GM10266 (cell line): ENCODE measurements at regions not wholly inside any gene's neighbourhood (a gene's known extent, or its start where the extent isn't known, plus 50 kb on each side); places are given as distances from the start of the nearest gene placed in this dataset.

Experiments used
- DNase-seq: peaks from one replicate; pipeline ENCODE4 v3.0.0; 2012; ENCODE audit errors: extremely low spot score
- CTCF ChIP-seq: IDR thresholded peaks from 2 replicates; pipeline ENCODE4 v1.5.1; 2012; ENCODE audit warnings: mild to moderate bottlenecking, low read depth; ENCODE audit not compliant: control insufficient read depth, insufficient read depth; ENCODE audit errors: missing control alignments

- DNase-seq: no peak
- TF ChIP-seq CTCF: no peak
Measured at GRCh38 chr2:66069937-66070720, 364.8 kb upstream of the MEIS1 start.

GRCh38 chr2:66066032-66066431 is 368.9 kb upstream of the MEIS1 start:
- no peak for TF ChIP-seq CTCF
- DNase-seq: no peak

GRCh38 chr2:66059332-66059731 is 375.6 kb upstream of the MEIS1 start:
- no peak for DNase-seq
- TF ChIP-seq CTCF: no peak

- no peak for TF ChIP-seq CTCF
- no peak for DNase-seq
Measured at GRCh38 chr2:66058675-66059074, 376.2 kb upstream of the MEIS1 start.

- TF ChIP-seq CTCF: no peak
- DNase-seq: no peak
Measured at GRCh38 chr2:66057844-66058243, 377.1 kb upstream of the MEIS1 start.

- no peak for DNase-seq
- TF ChIP-seq CTCF: no peak
Measured at GRCh38 chr2:66050392-66050791, 384.5 kb upstream of the MEIS1 start.

GRCh38 chr2:66048667-66049066 is 386.3 kb upstream of the MEIS1 start:
- DNase-seq: no peak
- TF ChIP-seq CTCF: no peak
